Pancreas (tissue), 10 donors: ENCODE measurements at regions not wholly inside any gene's neighbourhood (a gene's known extent, or its start where the extent isn't known, plus 50 kb on each side); places are given as distances from the start of the nearest gene placed in this dataset.

ENCODE experiments used
- ATAC-seq, 4 donors: fragments of 200-7000 bp; cut with Tn5 transposase; one replicate each; pipeline versions ENCODE4 v1.8.0 to v1.9.1; 2020; ENCODE audit warnings: mild to moderate bottlenecking in 4 of 4, moderate library complexity in 4 of 4
- DNase-seq, 6 donors: peaks; one replicate each; pipeline ENCODE4 v3.0.0-alpha.2; 2020
- FAIRE-seq: peaks from 2 replicates; lab custom pipeline; 2012; peaks lifted over from hg19 to GRCh38; lab: Jason Lieb, UNC
- H3K27ac ChIP-seq, 4 donors: fragments of 200-600 bp; sonication (generic); 1 replicate in 3 of 4; 2 replicates in 1 of 4; pipeline versions ENCODE4 v1.5.0 to v1.8.0; 2020
- H3K27me3 ChIP-seq, 4 donors: fragments of 200-600 bp; one replicate each; pipeline ENCODE4 v1.8.0; 2021
- H3K36me3 ChIP-seq, 3 donors: fragments of 200-600 bp; sonication (generic) in 1 of 3; one replicate each; pipeline versions ENCODE4 v1.5.0 to v1.8.0; 2020 to 2021
- H3K4me1 ChIP-seq, 3 donors: fragments of 200-600 bp; one replicate each; pipeline ENCODE4 v1.8.0; 2021
- H3K4me3 ChIP-seq, 4 donors: fragments of 200-600 bp; sonication (generic) in 2 of 4; one replicate each; pipeline versions ENCODE4 v1.5.0 to v1.8.0; 2020 to 2021
- H3K9me3 ChIP-seq, 4 donors: fragments of 200-600 bp; one replicate each; pipeline ENCODE4 v1.8.0; 2021
- CTCF ChIP-seq, 4 donors: fragments of 200-600 bp; sonication (generic) in 3 of 4; IDR thresholded peaks; one replicate each; pipeline versions ENCODE4 v1.5.0 to v1.8.0; 2021; ENCODE audit warnings: antibody characterized with exemption in 4 of 4
- WGBS, 2 donors: extraction: QIAGEN DNeasy Blood & Tissue Kit; methylation state at CpG; one replicate each; pipeline ENCODE4 v1.1.7; 2013; 5-methylcytosine and 5-hydroxymethylcytosine counted together
- intact Hi-C, 3 donors: fragments of 100-400 bp; cut with DNase I; formaldehyde crosslinking; loops; one replicate each; pipeline versions ENCODE4 v1.11.1 to v1.14.2; 2022
- donor health status: healthy with polysubstance abuse.
- donor health status: DM: no; HTN: no; CAD: no; lungs with moderate emphysema.
- donor health status: DM: no; HTN: no; CAD: no.
- donor health status: control.
- donor health status: control.
- donor health status: Bipolar disorder and iron deficiency.
- donor health status: DM: yes; HTN: yes; CAD: no.
- donor health status: DM: no; HTN: no; CAD: no.
- donor health status: DM: no; HTN: no; CAD: no.
- donor health status: DM: yes; HTN: yes; CAD: no.

- ATAC-seq: no peak
- no peak for DNase-seq
- H3K9me3 ChIP-seq: no peaks in the 10 kb centered on the region
Measured at GRCh38 chr5:180436275-180436674, 57.9 kb upstream of the CNOT6 start.

GRCh38 chr5:180436936-180437335 lies 57.2 kb upstream of the CNOT6 start:
- H3K27me3 ChIP-seq: no peaks in the 10 kb centered on the region
- no peak for TF ChIP-seq CTCF (IDR thresholded peaks at IDR 0.05)
- ATAC-seq (no peak), FAIRE-seq (no peak), DNase-seq (no peak)
- no peaks in the 10 kb centered on the region for H3K9me3 ChIP-seq
- no peak overlapping the region for H3K4me3 ChIP-seq
- WGBS, 2 donors: 62 to 66% methylated on average over 6 of the region's 6 CpGs
- no peaks in the 10 kb centered on the region for H3K4me1 ChIP-seq
- H3K27ac ChIP-seq: no peak overlapping the region
- intact Hi-C loops: no loop called here
- H3K36me3 ChIP-seq: no peaks in the 10 kb centered on the region

More at GRCh38 chr5:180436275-180436674, 57.9 kb upstream of the CNOT6 start:
- no peaks in the 10 kb centered on the region for H3K27me3 ChIP-seq
- no peaks in the 10 kb centered on the region for H3K4me1 ChIP-seq
- no peak for FAIRE-seq
- intact Hi-C loops: no loop called here
- H3K4me3 ChIP-seq: no peak overlapping the region
- no peak for TF ChIP-seq CTCF (IDR thresholded peaks at IDR 0.05)
- no peaks in the 10 kb centered on the region for H3K36me3 ChIP-seq
- H3K27ac ChIP-seq: no peak overlapping the region
- WGBS, 2 donors: 66 to 78% methylated on average over 13 of the region's 13 CpGs

GRCh38 chr5:180437336-180437735 lies 56.8 kb upstream of the CNOT6 start:
- DNase-seq: no peak
- no peak for ATAC-seq
- no peak overlapping the region for H3K27ac ChIP-seq
- FAIRE-seq: no peak
- no peaks in the 10 kb centered on the region for H3K27me3 ChIP-seq
- no peak overlapping the region for H3K4me3 ChIP-seq
- H3K9me3 ChIP-seq: no peaks in the 10 kb centered on the region
- intact Hi-C loops: no loop called here
- H3K4me1 ChIP-seq: no peaks in the 10 kb centered on the region
- TF ChIP-seq CTCF (IDR thresholded peaks at IDR 0.05): no peak
- 89 to 93% methylated on average over 8 of the region's 8 CpGs for WGBS, 2 donors
- no peaks in the 10 kb centered on the region for H3K36me3 ChIP-seq

GRCh38 chr5:180438785-180439780 lies 55.1 kb upstream of the CNOT6 start:
- DNase-seq: no peak
- no peak for FAIRE-seq
- Histone ChIP-seq H3K27me3 (no peaks in the 10 kb centered on the region), H3K9me3 (no peaks in the 10 kb centered on the region), H3K36me3 (no peaks in the 10 kb centered on the region), H3K4me1 (no peaks in the 10 kb centered on the region), H3K4me3 (no peak overlapping the region), H3K27ac (no peak overlapping the region)
- intact Hi-C loops: no loop called here
- no peak for TF ChIP-seq CTCF (IDR thresholded peaks at IDR 0.05)
- ATAC-seq: no peak
- WGBS, 2 donors: 75 to 78% methylated on average over 26 of the region's 26 CpGs
